Peyer's patch (tissue), 4 donors: ENCODE measurements at regions not wholly inside any gene's neighbourhood (a gene's known extent, or its start where the extent isn't known, plus 50 kb on each side); places are given as distances from the start of the nearest gene placed in this dataset.
"Not testable (repeated sequence)": the region's sequence is repeated elsewhere in the genome, so short reads cannot be mapped to it uniquely, and the experiment has no call there.

Experiments used
- DNase-seq, 3 donors: peaks; one replicate each; pipeline ENCODE4 v3.0.0-alpha.2; 2017 to 2019
- H3K27ac ChIP-seq, 4 donors: fragments of 200-600 bp; sonication (generic); one replicate each; pipeline ENCODE4 v1.5.1; 2016 to 2019
- H3K27me3 ChIP-seq, 2 donors: fragments of 200-600 bp; sonication (generic); one replicate each; pipeline ENCODE4 v1.5.1; 2019
- H3K36me3 ChIP-seq, 3 donors: fragments of 200-600 bp; sonication (generic); one replicate each; pipeline ENCODE4 v1.5.1; 2016 to 2019
- H3K4me1 ChIP-seq, 4 donors: fragments of 200-600 bp; sonication (generic); one replicate each; pipeline ENCODE4 v1.5.1; 2016 to 2019
- H3K4me3 ChIP-seq, 4 donors: fragments of 200-600 bp; sonication (generic); 1 replicate in 3 of 4; 2 replicates in 1 of 4; pipeline ENCODE4 v1.5.1; 2016 to 2019; ENCODE audit warnings: mild to moderate bottlenecking in 1 of 4
- H3K9me3 ChIP-seq, 4 donors: fragments of 200-600 bp; sonication (generic); one replicate each; pipeline ENCODE4 v1.5.1; 2016 to 2019; ENCODE audit warnings: mild to moderate bottlenecking in 1 of 4
- CTCF ChIP-seq, 6 experiments: fragments of 450-650 bp in 4 of 6; fragments of 200-600 bp in 2 of 6; sonication (generic) in 1 of 6; IDR thresholded peaks; one replicate each; pipeline ENCODE4 v1.5.1; 2017 to 2019; ENCODE audit warnings: antibody characterized with exemption in 6 of 6, mild to moderate bottlenecking in 3 of 6, moderate library complexity in 1 of 6
- POLR2A ChIP-seq, 2 donors: fragments of 450-650 bp; IDR thresholded peaks; one replicate each; pipeline ENCODE4 v1.5.1; 2017; ENCODE audit warnings: antibody characterized with exemption in 2 of 2, mild to moderate bottlenecking in 2 of 2, moderate library complexity in 2 of 2

- no peak overlapping the region for H3K4me3 ChIP-seq
- H3K4me1 ChIP-seq, result no peaks in the 10 kb centered on the region
- no peaks in the 10 kb centered on the region for H3K9me3 ChIP-seq
- DNase-seq, result no peak
- TF ChIP-seq POLR2A (IDR thresholded peaks at IDR 0.05), result no peak
- TF ChIP-seq CTCF (IDR thresholded peaks at IDR 0.05), result no peak
- H3K36me3 ChIP-seq, result no peaks in the 10 kb centered on the region
- H3K27me3 ChIP-seq, result no peaks in the 10 kb centered on the region
- no peak overlapping the region for H3K27ac ChIP-seq
These were observed 171.4 kb upstream of the NABP1 start for GRCh38 chr2:191506515-191506914.

GRCh38 chr2:191507252-191507853 is 170.6 kb upstream of the NABP1 start:
- H3K4me1 ChIP-seq, H3K27me3 ChIP-seq, DNase-seq, H3K27ac ChIP-seq, H3K36me3 ChIP-seq, H3K4me3 ChIP-seq, H3K9me3 ChIP-seq: not testable (repeated sequence)

GRCh38 chr2:191508738-191509137 is 169.2 kb upstream of the NABP1 start:
- no peaks in the 10 kb centered on the region for H3K27me3 ChIP-seq
- H3K36me3 ChIP-seq, result no peaks in the 10 kb centered on the region
- no peaks in the 10 kb centered on the region for H3K9me3 ChIP-seq
- no peaks in the 10 kb centered on the region for H3K4me1 ChIP-seq
- no peak for DNase-seq
- H3K4me3 ChIP-seq, result no peak overlapping the region
- no peak for TF ChIP-seq CTCF (IDR thresholded peaks at IDR 0.05)
- no peak for TF ChIP-seq POLR2A (IDR thresholded peaks at IDR 0.05)
- H3K27ac ChIP-seq, result no peak overlapping the region

- Histone ChIP-seq H3K36me3 (no peaks in the 10 kb centered on the region), H3K9me3 (no peaks in the 10 kb centered on the region), H3K4me1 (no peaks in the 10 kb centered on the region), H3K4me3 (no peak overlapping the region), H3K27ac (no peak overlapping the region), H3K27me3 (no peaks in the 10 kb centered on the region)
- no peak for DNase-seq
- no peak for TF ChIP-seq POLR2A (IDR thresholded peaks at IDR 0.05)
- no peak for TF ChIP-seq CTCF (IDR thresholded peaks at IDR 0.05)
These were observed 165.6 kb upstream of the NABP1 start for GRCh38 chr2:191512216-191512835.

- no peak for TF ChIP-seq POLR2A (IDR thresholded peaks at IDR 0.05)
- TF ChIP-seq CTCF (IDR thresholded peaks at IDR 0.05), result no peak
These were observed 165.1 kb upstream of the NABP1 start for GRCh38 chr2:191512874-191513273.

GRCh38 chr2:191514613-191515012 is 163.3 kb upstream of the NABP1 start:
- Histone ChIP-seq H3K27me3 (no peaks in the 10 kb centered on the region), H3K9me3 (no peaks in the 10 kb centered on the region), H3K36me3 (no peaks in the 10 kb centered on the region), H3K4me1 (no peaks in the 10 kb centered on the region), H3K4me3 (no peak overlapping the region), H3K27ac (no peak overlapping the region)
- TF ChIP-seq POLR2A (IDR thresholded peaks at IDR 0.05), result no peak
- TF ChIP-seq CTCF (IDR thresholded peaks at IDR 0.05), result no peak
- no peak for DNase-seq

More at GRCh38 chr2:191512874-191513273, 165.1 kb upstream of the NABP1 start:
- no peak for DNase-seq
- no peak overlapping the region for H3K27ac ChIP-seq
- no peak overlapping the region for H3K4me3 ChIP-seq
- no peaks in the 10 kb centered on the region for H3K4me1 ChIP-seq
- H3K27me3 ChIP-seq, result no peaks in the 10 kb centered on the region
- no peaks in the 10 kb centered on the region for H3K36me3 ChIP-seq
- H3K9me3 ChIP-seq, result no peaks in the 10 kb centered on the region
